ENCODE measurements at regions not wholly inside any gene's neighbourhood (a gene's known extent, or its start where the extent isn't known, plus 50 kb on each side); places are given as distances from the start of the nearest gene placed in this dataset.
"Not testable (repeated sequence)": the region's sequence is repeated elsewhere in the genome, so short reads cannot be mapped to it uniquely, and the experiment has no call there.

GRCh38 chr1:94302497-94302896 lies 65.1 kb upstream of the ARHGAP29 start:
- Histone ChIP-seq H3K36me3 (ENCODE audit: control insufficient read depth, insufficient read depth, low read length) (no peaks in the 10 kb centered on the region), H3K27ac (ENCODE audit: low read depth, low read length, severe bottlenecking) (no peak overlapping the region), H3K4me3 (ENCODE audit: extremely low read depth, insufficient read depth, low read length, poor library complexity, severe bottlenecking) (no peak overlapping the region), H3K9me3 (ENCODE audit: control insufficient read depth, low read length) (no peaks in the 10 kb centered on the region), H3K4me1 (ENCODE audit: control insufficient read depth, insufficient read depth, low read length, poor library complexity, severe bottlenecking) (peaks cover 21% of the 10 kb centered on the region)
- WGBS, 2 experiments (ENCODE audit: insufficient coverage in 2 of 2) = 95% methylated on average over 5 of the region's 6 CpGs

GRCh38 chr1:94301186-94301585 lies 63.8 kb upstream of the ARHGAP29 start:
- H3K4me1 ChIP-seq (ENCODE audit: control insufficient read depth, insufficient read depth, low read length, poor library complexity, severe bottlenecking) = peaks cover 21% of the 10 kb centered on the region
- no peaks in the 10 kb centered on the region for H3K36me3 ChIP-seq (ENCODE audit: control insufficient read depth, insufficient read depth, low read length)
- no peak overlapping the region for H3K27ac ChIP-seq (ENCODE audit: low read depth, low read length, severe bottlenecking)
- 68 to 80% methylated on average over 3 to 4 of the region's 5 CpGs for WGBS, 2 experiments (ENCODE audit: insufficient coverage in 2 of 2)
- H3K9me3 ChIP-seq (ENCODE audit: control insufficient read depth, low read length) = no peaks in the 10 kb centered on the region
- H3K4me3 ChIP-seq (ENCODE audit: extremely low read depth, insufficient read depth, low read length, poor library complexity, severe bottlenecking) = no peak overlapping the region

GRCh38 chr1:94300731-94301130 lies 63.3 kb upstream of the ARHGAP29 start:
- Histone ChIP-seq H3K4me1 (ENCODE audit: control insufficient read depth, insufficient read depth, low read length, poor library complexity, severe bottlenecking) (peaks cover 21% of the 10 kb centered on the region), H3K36me3 (ENCODE audit: control insufficient read depth, insufficient read depth, low read length) (no peaks in the 10 kb centered on the region), H3K27ac (ENCODE audit: low read depth, low read length, severe bottlenecking) (no peak overlapping the region), H3K9me3 (ENCODE audit: control insufficient read depth, low read length) (no peaks in the 10 kb centered on the region), H3K4me3 (ENCODE audit: extremely low read depth, insufficient read depth, low read length, poor library complexity, severe bottlenecking) (no peak overlapping the region)
- WGBS, 2 experiments (ENCODE audit: insufficient coverage in 2 of 2) = 84 to 100% methylated on average over 2 of the region's 2 CpGs

- Histone ChIP-seq H3K9me3 (ENCODE audit: control insufficient read depth, low read length) (no peaks in the 10 kb centered on the region), H3K4me1 (ENCODE audit: control insufficient read depth, insufficient read depth, low read length, poor library complexity, severe bottlenecking) (peaks cover 21% of the 10 kb centered on the region), H3K27ac (ENCODE audit: low read depth, low read length, severe bottlenecking) (peak overlapping the region; percentile 50), H3K4me3 (ENCODE audit: extremely low read depth, insufficient read depth, low read length, poor library complexity, severe bottlenecking) (no peak overlapping the region), H3K36me3 (ENCODE audit: control insufficient read depth, insufficient read depth, low read length) (no peaks in the 10 kb centered on the region)
- 62 to 67% methylated on average over 3 of the region's 6 CpGs for WGBS, 2 experiments (ENCODE audit: insufficient coverage in 2 of 2)
These were observed 62.5 kb upstream of the ARHGAP29 start for GRCh38 chr1:94299627-94300553.

GRCh38 chr1:94298861-94299260 lies 61.5 kb upstream of the ARHGAP29 start:
- 100% methylated on average over 1 of the region's 2 CpGs; no CpG with 5 or more reads in 1 of the 2 experiments for WGBS, 2 experiments (ENCODE audit: insufficient coverage in 2 of 2)
- H3K9me3 ChIP-seq (ENCODE audit: control insufficient read depth, low read length) = no peaks in the 10 kb centered on the region
- H3K4me3 ChIP-seq (ENCODE audit: extremely low read depth, insufficient read depth, low read length, poor library complexity, severe bottlenecking) = no peak overlapping the region
- H3K36me3 ChIP-seq (ENCODE audit: control insufficient read depth, insufficient read depth, low read length) = no peaks in the 10 kb centered on the region
- H3K4me1 ChIP-seq (ENCODE audit: control insufficient read depth, insufficient read depth, low read length, poor library complexity, severe bottlenecking) = peaks cover 21% of the 10 kb centered on the region
- no peak overlapping the region for H3K27ac ChIP-seq (ENCODE audit: low read depth, low read length, severe bottlenecking)

GRCh38 chr1:94296018-94296417 lies 58.6 kb upstream of the ARHGAP29 start:
- no peaks in the 10 kb centered on the region for H3K36me3 ChIP-seq (ENCODE audit: control insufficient read depth, insufficient read depth, low read length)
- WGBS, 2 experiments (ENCODE audit: insufficient coverage in 2 of 2) = 98% methylated on average over 4 of the region's 5 CpGs; no CpG with 5 or more reads in 1 of the 2 experiments
- no peaks in the 10 kb centered on the region for H3K9me3 ChIP-seq (ENCODE audit: control insufficient read depth, low read length)
- H3K4me1 ChIP-seq (ENCODE audit: control insufficient read depth, insufficient read depth, low read length, poor library complexity, severe bottlenecking) = peaks cover 21% of the 10 kb centered on the region
- H3K27ac ChIP-seq (ENCODE audit: low read depth, low read length, severe bottlenecking) = no peak overlapping the region
- H3K4me3 ChIP-seq (ENCODE audit: extremely low read depth, insufficient read depth, low read length, poor library complexity, severe bottlenecking) = no peak overlapping the region

- H3K36me3 ChIP-seq (ENCODE audit: control insufficient read depth, insufficient read depth, low read length); H3K9me3 ChIP-seq (ENCODE audit: control insufficient read depth, low read length); H3K4me3 ChIP-seq (ENCODE audit: extremely low read depth, insufficient read depth, low read length, poor library complexity, severe bottlenecking); H3K4me1 ChIP-seq (ENCODE audit: control insufficient read depth, insufficient read depth, low read length, poor library complexity, severe bottlenecking); H3K27ac ChIP-seq (ENCODE audit: low read depth, low read length, severe bottlenecking): not testable (repeated sequence)
- WGBS, 2 experiments (ENCODE audit: insufficient coverage in 2 of 2) = 92 to 97% methylated on average over 7 to 8 of the region's 8 CpGs
These were observed 55.6 kb upstream of the ARHGAP29 start for GRCh38 chr1:94292978-94293377.

GRCh38 chr1:94289244-94289643 lies 51.9 kb upstream of the ARHGAP29 start:
- H3K27ac ChIP-seq (ENCODE audit: low read depth, low read length, severe bottlenecking); H3K4me1 ChIP-seq (ENCODE audit: control insufficient read depth, insufficient read depth, low read length, poor library complexity, severe bottlenecking); H3K36me3 ChIP-seq (ENCODE audit: control insufficient read depth, insufficient read depth, low read length); H3K4me3 ChIP-seq (ENCODE audit: extremely low read depth, insufficient read depth, low read length, poor library complexity, severe bottlenecking); H3K9me3 ChIP-seq (ENCODE audit: control insufficient read depth, low read length): not testable (repeated sequence)
- WGBS, 2 experiments (ENCODE audit: insufficient coverage in 2 of 2) = no CpG with 5 or more reads among the region's 1 CpG

All from mesodermal cell (in vitro differentiated cells).